Effector memory CD8-positive, alpha-beta T cell (primary cell): ENCODE measurements at regions not wholly inside any gene's neighbourhood (a gene's known extent, or its start where the extent isn't known, plus 50 kb on each side); places are given as distances from the start of the nearest gene placed in this dataset.

Source experiments
- ATAC-seq: fragments of 150-1000 bp; cut with Tn5 transposase; replicated peaks from 2 replicates; pipeline ENCODE4 v1.10.0; 2021; ENCODE audit warnings: mild to moderate bottlenecking, moderate library complexity
- DNase-seq, 3 experiments: peaks; one replicate each; pipeline ENCODE4 v3.0.0; 2021
- H3K27ac Mint-ChIP-seq, 2 donors: one replicate each; pipeline ENCODE4 v1.8.0; 2022; ENCODE audit warnings: mild to moderate bottlenecking in 2 of 2, mixed read lengths in 2 of 2, moderate library complexity in 2 of 2
- H3K27me3 Mint-ChIP-seq, 2 donors: one replicate each; pipeline ENCODE4 v1.8.0; 2022; ENCODE audit warnings: mixed read lengths in 2 of 2
- H3K36me3 Mint-ChIP-seq: one replicate; pipeline ENCODE4 v1.8.0; 2022; ENCODE audit warnings: mild to moderate bottlenecking, moderate library complexity, mixed read lengths; ENCODE audit not compliant: insufficient read depth
- H3K4me1 Mint-ChIP-seq, 2 donors: one replicate each; pipeline ENCODE4 v1.8.0; 2022; ENCODE audit warnings: low read depth in 2 of 2, mixed read lengths in 2 of 2
- H3K4me3 Mint-ChIP-seq, 2 donors: one replicate each; pipeline ENCODE4 v1.8.0; 2022; ENCODE audit warnings: mild to moderate bottlenecking in 2 of 2, mixed read lengths in 2 of 2, moderate library complexity in 2 of 2
- H3K9me3 Mint-ChIP-seq, 2 donors: one replicate each; pipeline ENCODE4 v1.8.0; 2022; ENCODE audit warnings: mixed read lengths in 2 of 2

- Mint-ChIP-seq H3K9me3 (peaks cover 11 to 13% of the 10 kb centered on the region in 2 donors), H3K27me3 (no peaks in the 10 kb centered on the region), H3K27ac (no peak overlapping the region), H3K4me1 (no peaks in the 10 kb centered on the region), H3K4me3 (no peak overlapping the region), H3K36me3 (no peaks in the 10 kb centered on the region)
- ATAC-seq = no peak
- no peak for DNase-seq
These were observed 555.4 kb upstream of the ZNF385D start for GRCh38 chr3:22306454-22306853.

- Mint-ChIP-seq H3K27ac (no peak overlapping the region), H3K4me3 (no peak overlapping the region), H3K36me3 (no peaks in the 10 kb centered on the region), H3K9me3 (peaks cover 9 to 13% of the 10 kb centered on the region in 2 donors), H3K27me3 (no peaks in the 10 kb centered on the region), H3K4me1 (no peaks in the 10 kb centered on the region)
- ATAC-seq (no peak), DNase-seq (no peak)
These were observed 557.9 kb upstream of the ZNF385D start for GRCh38 chr3:22308871-22309270.

GRCh38 chr3:22315925-22316324, 564.9 kb upstream of the ZNF385D start:
- DNase-seq (no peak), ATAC-seq (no peak)
- H3K4me3 Mint-ChIP-seq = no peak overlapping the region
- H3K27ac Mint-ChIP-seq = no peak overlapping the region
- no peaks in the 10 kb centered on the region for H3K36me3 Mint-ChIP-seq
- no peaks in the 10 kb centered on the region for H3K4me1 Mint-ChIP-seq
- H3K27me3 Mint-ChIP-seq = no peaks in the 10 kb centered on the region
- peaks cover 11 to 22% of the 10 kb centered on the region in 2 donors for H3K9me3 Mint-ChIP-seq

DNA sequence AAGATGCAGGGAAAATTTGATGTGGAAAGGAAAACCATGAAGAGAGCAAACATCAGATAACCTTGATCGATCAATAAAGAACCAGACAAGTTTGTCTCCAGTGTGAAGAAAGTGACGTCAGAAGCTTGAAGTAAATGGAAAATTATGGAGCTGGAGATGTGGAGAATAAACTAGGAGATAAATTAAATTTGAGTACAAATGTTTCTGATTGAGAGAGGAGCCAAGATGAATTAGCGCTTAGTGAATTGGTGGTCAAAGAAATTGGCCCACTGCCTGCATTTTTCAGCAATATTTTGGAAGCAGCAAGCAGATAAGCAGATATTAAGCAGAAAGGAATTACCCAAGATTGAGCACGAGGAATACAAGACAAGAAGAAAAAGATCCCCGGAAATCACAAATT, 567.3 kb upstream of the ZNF385D start:
- H3K9me3 Mint-ChIP-seq = peaks cover 10 to 30% of the 10 kb centered on the region in 2 donors
- no peak overlapping the region for H3K27ac Mint-ChIP-seq
- no peaks in the 10 kb centered on the region for H3K4me1 Mint-ChIP-seq
- ATAC-seq (no peak), DNase-seq (no peak)
- H3K36me3 Mint-ChIP-seq = no peaks in the 10 kb centered on the region
- H3K27me3 Mint-ChIP-seq = no peaks in the 10 kb centered on the region
- no peak overlapping the region for H3K4me3 Mint-ChIP-seq

DNA sequence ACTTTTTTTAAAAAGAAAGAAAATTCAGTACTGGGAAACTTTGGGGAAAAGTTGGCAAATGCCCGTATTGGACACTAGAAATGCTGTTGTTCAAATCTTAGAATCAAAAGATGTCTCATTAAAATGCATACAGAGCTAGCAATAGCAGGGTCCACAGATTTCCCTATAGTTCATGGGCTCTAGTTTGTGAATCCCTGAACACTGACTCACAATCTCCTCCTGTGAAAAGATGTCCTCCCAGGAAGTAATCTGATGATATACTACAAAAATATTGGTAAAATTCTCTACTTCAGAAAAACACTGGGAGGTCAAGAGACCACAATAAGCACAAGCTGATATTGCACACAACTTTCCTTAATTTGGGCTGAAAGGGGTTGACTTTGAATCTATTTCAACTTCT, 568.4 kb upstream of the ZNF385D start:
- DNase-seq (no peak), ATAC-seq (no peak)
- Mint-ChIP-seq H3K9me3 (peaks cover 10 to 30% of the 10 kb centered on the region in 2 donors), H3K4me3 (no peak overlapping the region), H3K36me3 (no peaks in the 10 kb centered on the region), H3K27me3 (no peaks in the 10 kb centered on the region), H3K4me1 (no peaks in the 10 kb centered on the region), H3K27ac (no peak overlapping the region)

DNA sequence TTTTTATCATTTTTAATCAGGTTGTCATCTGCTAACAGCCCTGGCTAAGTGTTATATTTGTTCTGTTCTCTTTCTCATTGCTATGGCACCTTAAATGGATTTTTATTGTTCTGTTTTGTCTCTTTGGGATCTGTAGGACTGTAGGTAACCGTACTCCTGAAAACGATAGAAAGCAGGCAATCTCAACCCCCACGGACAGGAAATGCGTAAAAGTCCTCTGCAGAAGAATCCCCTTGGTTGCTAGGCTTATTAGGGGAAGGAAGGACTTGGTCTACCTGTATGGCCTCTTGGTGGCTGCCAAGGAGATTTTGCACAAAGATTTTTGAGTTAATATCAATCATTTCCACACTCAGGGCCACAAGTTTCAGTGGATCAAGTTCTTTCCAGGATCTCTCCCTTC, 571.9 kb upstream of the ZNF385D start:
- DNase-seq (no peak), ATAC-seq (no peak)
- H3K9me3 Mint-ChIP-seq = peaks cover 8 to 23% of the 10 kb centered on the region in 2 donors
- H3K4me1 Mint-ChIP-seq = no peaks in the 10 kb centered on the region
- H3K27ac Mint-ChIP-seq = no peak overlapping the region
- H3K27me3 Mint-ChIP-seq = no peaks in the 10 kb centered on the region
- H3K36me3 Mint-ChIP-seq = no peaks in the 10 kb centered on the region
- no peak overlapping the region for H3K4me3 Mint-ChIP-seq

- no peak overlapping the region for H3K27ac Mint-ChIP-seq
- H3K36me3 Mint-ChIP-seq = no peaks in the 10 kb centered on the region
- DNase-seq (no peak), ATAC-seq (no peak)
- peaks cover 11 to 16% of the 10 kb centered on the region in 2 donors for H3K9me3 Mint-ChIP-seq
- H3K27me3 Mint-ChIP-seq = no peaks in the 10 kb centered on the region
- H3K4me1 Mint-ChIP-seq = no peaks in the 10 kb centered on the region
- H3K4me3 Mint-ChIP-seq = no peak overlapping the region
These were observed 575.3 kb upstream of the ZNF385D start for GRCh38 chr3:22326305-22326704.

DNA sequence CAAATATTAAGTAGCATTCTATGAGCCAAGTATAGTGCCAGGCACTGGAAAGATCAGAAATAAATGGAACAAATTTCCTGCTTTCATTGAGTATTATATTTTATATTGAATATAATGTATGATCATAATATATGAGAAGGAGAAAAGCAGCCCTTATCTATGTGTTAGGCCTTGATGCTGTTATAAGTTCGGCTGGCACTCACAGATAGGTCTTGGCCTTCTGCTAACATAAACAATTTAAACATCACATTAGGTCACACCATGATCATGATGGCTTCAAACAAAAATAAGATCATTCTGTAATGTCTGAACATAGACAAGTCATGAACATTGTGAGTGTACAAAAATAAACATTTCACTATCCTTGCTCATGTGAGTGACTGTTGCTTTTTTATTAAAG, 584.0 kb upstream of the ZNF385D start:
- no peak for DNase-seq
- no peak overlapping the region for H3K27ac Mint-ChIP-seq
- no peaks in the 10 kb centered on the region for H3K4me1 Mint-ChIP-seq
- peaks cover 0 to 10% of the 10 kb centered on the region in 2 donors for H3K9me3 Mint-ChIP-seq
- ATAC-seq = no peak
- H3K4me3 Mint-ChIP-seq = no peak overlapping the region
- H3K36me3 Mint-ChIP-seq = no peaks in the 10 kb centered on the region
- H3K27me3 Mint-ChIP-seq = no peaks in the 10 kb centered on the region

GRCh38 chr3:22349215-22349851, 598.3 kb upstream of the ZNF385D start:
- no peak for DNase-seq
- peaks cover 8 to 10% of the 10 kb centered on the region in 2 donors for H3K9me3 Mint-ChIP-seq
- H3K27me3 Mint-ChIP-seq = no peaks in the 10 kb centered on the region
- H3K4me3 Mint-ChIP-seq = no peak overlapping the region
- H3K36me3 Mint-ChIP-seq = no peaks in the 10 kb centered on the region
- no peaks in the 10 kb centered on the region for H3K4me1 Mint-ChIP-seq
- ATAC-seq = no peak
- H3K27ac Mint-ChIP-seq = no peak overlapping the region

DNA sequence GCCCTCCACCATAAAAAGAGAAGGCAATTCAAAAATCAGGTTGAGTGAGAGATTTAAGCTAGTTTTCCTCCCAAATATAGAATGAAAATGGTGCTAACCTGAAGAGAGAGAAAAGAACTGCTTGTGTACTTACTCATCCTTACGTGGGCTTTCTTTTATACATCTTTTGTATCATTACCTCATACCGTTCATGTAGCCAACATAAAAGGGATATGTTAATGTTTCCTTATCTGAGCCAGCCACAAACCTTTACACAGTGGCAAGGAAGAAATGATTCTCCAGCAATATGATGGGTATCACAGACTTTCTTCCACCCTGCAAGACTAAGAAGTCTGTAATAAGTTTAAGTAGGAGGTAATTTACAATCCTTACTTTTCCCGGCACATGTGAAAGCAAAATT, 600.8 kb upstream of the ZNF385D start:
- Mint-ChIP-seq H3K27ac (no peak overlapping the region), H3K4me3 (no peak overlapping the region), H3K9me3 (peaks cover 10 to 13% of the 10 kb centered on the region in 2 donors), H3K4me1 (no peaks in the 10 kb centered on the region), H3K36me3 (no peaks in the 10 kb centered on the region), H3K27me3 (no peaks in the 10 kb centered on the region)
- DNase-seq (no peak), ATAC-seq (no peak)

- Mint-ChIP-seq H3K9me3 (peaks cover 10 to 13% of the 10 kb centered on the region in 2 donors), H3K27ac (no peak overlapping the region)
- DNase-seq = no peak
These were observed 602.1 kb upstream of the ZNF385D start for GRCh38 chr3:22353126-22353525.

GRCh38 chr3:22358334-22358733, 607.3 kb upstream of the ZNF385D start:
- H3K36me3 Mint-ChIP-seq = no peaks in the 10 kb centered on the region
- H3K9me3 Mint-ChIP-seq = peaks cover 9 to 13% of the 10 kb centered on the region in 2 donors
- no peak for ATAC-seq
- H3K27me3 Mint-ChIP-seq = no peaks in the 10 kb centered on the region
- no peak overlapping the region for H3K27ac Mint-ChIP-seq
- DNase-seq = no peak
- no peak overlapping the region for H3K4me3 Mint-ChIP-seq
- no peaks in the 10 kb centered on the region for H3K4me1 Mint-ChIP-seq

More at GRCh38 chr3:22353126-22353525, 602.1 kb upstream of the ZNF385D start:
- H3K36me3 Mint-ChIP-seq = no peaks in the 10 kb centered on the region
- H3K4me3 Mint-ChIP-seq = no peak overlapping the region
- H3K4me1 Mint-ChIP-seq = no peaks in the 10 kb centered on the region
- no peak for ATAC-seq
- H3K27me3 Mint-ChIP-seq = no peaks in the 10 kb centered on the region

DNA sequence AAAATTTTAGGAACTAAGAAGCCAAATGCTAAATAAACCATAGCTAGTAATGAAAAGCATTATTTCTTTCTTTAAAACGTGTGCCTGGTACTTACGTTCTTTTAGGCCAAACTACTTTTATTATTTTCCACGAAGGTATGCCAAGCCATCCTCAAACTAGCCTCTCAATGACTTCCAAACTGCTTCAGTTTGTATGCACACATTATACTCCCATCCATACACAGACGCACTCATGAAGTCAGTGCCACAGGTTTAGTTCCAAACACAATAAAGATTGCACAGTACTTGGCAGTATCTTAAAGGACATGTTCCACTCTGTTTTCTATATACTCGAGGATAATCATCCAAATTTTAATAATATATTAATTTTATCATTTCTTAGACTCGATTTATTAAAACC, 609.2 kb upstream of the ZNF385D start:
- Mint-ChIP-seq H3K4me1 (no peaks in the 10 kb centered on the region), H3K36me3 (no peaks in the 10 kb centered on the region), H3K27me3 (no peaks in the 10 kb centered on the region), H3K9me3 (peaks cover 6 to 9% of the 10 kb centered on the region in 2 donors), H3K4me3 (no peak overlapping the region), H3K27ac (no peak overlapping the region)
- no peak for ATAC-seq
- DNase-seq = no peak

DNA sequence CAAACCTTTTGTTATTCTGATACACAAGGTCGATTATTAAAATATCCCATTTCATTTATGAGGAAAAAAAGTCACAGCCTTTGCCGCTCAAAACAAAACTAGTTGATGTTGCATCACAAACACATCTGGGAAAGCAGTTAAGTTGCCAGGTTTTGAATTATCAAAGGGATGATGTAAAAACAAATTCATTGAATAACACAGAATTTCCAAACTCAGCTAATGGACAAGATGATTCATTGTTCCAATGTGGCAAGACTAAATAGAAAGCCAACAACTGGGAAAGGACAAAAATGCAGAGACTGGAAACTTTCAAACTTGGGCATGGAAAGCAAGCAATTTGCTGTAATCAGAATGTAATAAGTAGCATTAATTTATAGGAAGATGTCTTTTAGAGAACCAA, 610.0 kb upstream of the ZNF385D start:
- H3K4me1 Mint-ChIP-seq = no peaks in the 10 kb centered on the region

More for the DNA sequence above, 610.0 kb upstream of the ZNF385D start:
- no peaks in the 10 kb centered on the region for H3K36me3 Mint-ChIP-seq
- no peaks in the 10 kb centered on the region for H3K27me3 Mint-ChIP-seq
- H3K4me3 Mint-ChIP-seq = no peak overlapping the region
- DNase-seq = no peak
- H3K27ac Mint-ChIP-seq = no peak overlapping the region
- no peak for ATAC-seq
- H3K9me3 Mint-ChIP-seq = peaks cover 6 to 9% of the 10 kb centered on the region in 2 donors
